GM18517 (cell line): ENCODE measurements at regions not wholly inside any gene's neighbourhood (a gene's known extent, or its start where the extent isn't known, plus 50 kb on each side); places are given as distances from the start of the nearest gene placed in this dataset.

ENCODE experiments used
- ATAC-seq: cut with Tn5 transposase; IDR thresholded peaks from one replicate; pipeline ENCODE4 v1.9.1; 2021; ENCODE audit warnings: mild to moderate bottlenecking, moderate library complexity; ENCODE audit not compliant: unreplicated experiment

- ATAC-seq: no peak
These were observed 189.2 kb upstream of the DMAC1 start for GRCh38 chr9:7988644-7989280.

GRCh38 chr9:7984692-7985091, 185.1 kb upstream of the DMAC1 start:
- no peak for ATAC-seq

- no peak for ATAC-seq
These were observed 184.6 kb upstream of the DMAC1 start for GRCh38 chr9:7984203-7984602.

GRCh38 chr9:7983490-7983889, 183.9 kb upstream of the DMAC1 start:
- ATAC-seq: no peak

GRCh38 chr9:7982907-7983306, 183.3 kb upstream of the DMAC1 start:
- no peak for ATAC-seq

- no peak for ATAC-seq
These were observed 181.2 kb upstream of the DMAC1 start for GRCh38 chr9:7980691-7981289.

GRCh38 chr9:7980041-7980440, 180.5 kb upstream of the DMAC1 start:
- no peak for ATAC-seq

- no peak for ATAC-seq
These were observed 180.0 kb upstream of the DMAC1 start for GRCh38 chr9:7979611-7980010.

GRCh38 chr9:7977586-7977985, 178.0 kb upstream of the DMAC1 start:
- no peak for ATAC-seq

GRCh38 chr9:7976856-7977255, 177.3 kb upstream of the DMAC1 start:
- no peak for ATAC-seq

GRCh38 chr9:7976167-7976755, 176.7 kb upstream of the DMAC1 start:
- ATAC-seq: peak; percentile 98

GRCh38 chr9:7975336-7975735, 175.8 kb upstream of the DMAC1 start:
- ATAC-seq: no peak

GRCh38 chr9:7974335-7974960, 174.9 kb upstream of the DMAC1 start:
- ATAC-seq: peak; percentile 25

- no peak for ATAC-seq
These were observed 173.5 kb upstream of the DMAC1 start for GRCh38 chr9:7973123-7973522.

- no peak for ATAC-seq
These were observed 171.2 kb upstream of the DMAC1 start for GRCh38 chr9:7970681-7971330.

- no peak for ATAC-seq
These were observed 169.1 kb upstream of the DMAC1 start for GRCh38 chr9:7968687-7969086.

GRCh38 chr9:7967851-7968250, 168.3 kb upstream of the DMAC1 start:
- no peak for ATAC-seq

- no peak for ATAC-seq
These were observed 167.7 kb upstream of the DMAC1 start for GRCh38 chr9:7967093-7967827.

GRCh38 chr9:7965063-7965462, 165.5 kb upstream of the DMAC1 start:
- no peak for ATAC-seq

GRCh38 chr9:7963026-7963425, 163.4 kb upstream of the DMAC1 start:
- ATAC-seq: no peak

GRCh38 chr9:7961076-7961475, 161.5 kb upstream of the DMAC1 start:
- no peak for ATAC-seq
